H1 (cell line): ENCODE measurements at regions not wholly inside any gene's neighbourhood (a gene's known extent, or its start where the extent isn't known, plus 50 kb on each side); places are given as distances from the start of the nearest gene placed in this dataset.

Experiments used
- ASH2L ChIP-seq: fragments of 200-600, 300-600 bp; sonication (generic); IDR thresholded peaks from one replicate; pipeline ENCODE4 v1.7.1; 2017; ENCODE audit warnings: low read length
- ATF3 ChIP-seq: IDR thresholded peaks from 2 replicates; pipeline ENCODE4 v1.6.1; 2011; ENCODE audit warnings: low read depth, mild to moderate bottlenecking, low read length; ENCODE audit not compliant: insufficient read depth
- BRCA1 ChIP-seq: IDR thresholded peaks from 2 replicates; pipeline ENCODE4 v1.6.1; 2012; ENCODE audit warnings: low read depth, low read length, improper control_type of control experiment
- CEBPB ChIP-seq: IDR thresholded peaks from 2 replicates; pipeline ENCODE4 v1.6.1; 2012; ENCODE audit warnings: low read depth, low read length
- CHD7 ChIP-seq: fragments of 300-600 bp; sonication (generic); IDR thresholded peaks from 2 replicates; pipeline ENCODE4 v1.7.1; 2012; ENCODE audit warnings: low read length, moderate library complexity, mild to moderate bottlenecking, inconsistent platforms; ENCODE audit not compliant: insufficient replicate concordance
- EP300 ChIP-seq, 2 experiments: IDR thresholded peaks; 1 replicate in 1 of 2; 2 replicates in 1 of 2; pipeline ENCODE4 v1.6.1; 2011 to 2012; ENCODE audit warnings: low read depth in 2 of 2, low read length in 2 of 2, mild to moderate bottlenecking in 2 of 2, borderline replicate concordance in 1 of 2, inconsistent platforms in 1 of 2, moderate library complexity in 1 of 2
- JUND ChIP-seq: IDR thresholded peaks from 2 replicates; pipeline ENCODE4 v1.6.1; 2011; ENCODE audit warnings: mild to moderate bottlenecking, improper control_type of control experiment, low read length
- NRF1 ChIP-seq: IDR thresholded peaks from 2 replicates; pipeline ENCODE4 v1.6.1; 2011; ENCODE audit warnings: mild to moderate bottlenecking, low read depth, low read length, improper control_type of control experiment
- RAD21 ChIP-seq, 2 experiments: IDR thresholded peaks in 1 of 2; conservative IDR thresholded peaks in 1 of 2; 2 replicates each; pipeline ENCODE4 v1.6.1; 2011; ENCODE audit warnings: low read depth in 2 of 2, low read length in 2 of 2, improper control_type of control experiment in 1 of 2, inconsistent platforms in 1 of 2, mild to moderate bottlenecking in 1 of 2, moderate library complexity in 1 of 2
- RXRA ChIP-seq: IDR thresholded peaks from 2 replicates; pipeline ENCODE4 v1.6.1; 2011; ENCODE audit warnings: low read depth, mild to moderate bottlenecking, low read length, moderate library complexity; ENCODE audit not compliant: insufficient read depth
- SAP30 ChIP-seq: fragments of 300-600 bp; sonication (generic); IDR thresholded peaks from 2 replicates; pipeline ENCODE4 v1.7.1; 2012; ENCODE audit warnings: low read length, moderate library complexity, mild to moderate bottlenecking, inconsistent platforms; ENCODE audit not compliant: insufficient read depth, insufficient replicate concordance

GRCh38 chr2:198700319-198700718 is 757.4 kb downstream of the SATB2 start (continued):
- TF ChIP-seq CHD7 (no peak), NRF1 (no peak), BRCA1 (no peak), ATF3 (no peak), CEBPB (no peak), EP300 (IDR thresholded peaks at IDR 0.05; ENCODE audit: borderline replicate concordance in 1 of 2, low read depth in 2 of 2, low read length in 2 of 2) (no peak), RAD21 (IDR thresholded peaks at IDR 0.05 in 1 of 2, conservative IDR thresholded peaks at IDR 0.05 in 1 of 2; ENCODE audit: low read depth in 2 of 2, low read length in 2 of 2) (no peak), RXRA (no peak), ASH2L (no peak), JUND (no peak), SAP30 (no peak)
